NCI-H526 treated with DMSO at 0.1 percent for 48 hours (cell line): ENCODE measurements at regions not wholly inside any gene's neighbourhood (a gene's known extent, or its start where the extent isn't known, plus 50 kb on each side); places are given as distances from the start of the nearest gene placed in this dataset.
"Not testable (repeated sequence)": the region's sequence is repeated elsewhere in the genome, so short reads cannot be mapped to it uniquely, and the experiment has no call there.

ENCODE experiments used
- DNase-seq: peaks from one replicate; lab custom pipeline; 2025; lab: John Stamatoyannopoulos, UW

GRCh38 chr13:33662392-33662791, 155.6 kb upstream of the RFC3 start:
- no peak for DNase-seq

DNA sequence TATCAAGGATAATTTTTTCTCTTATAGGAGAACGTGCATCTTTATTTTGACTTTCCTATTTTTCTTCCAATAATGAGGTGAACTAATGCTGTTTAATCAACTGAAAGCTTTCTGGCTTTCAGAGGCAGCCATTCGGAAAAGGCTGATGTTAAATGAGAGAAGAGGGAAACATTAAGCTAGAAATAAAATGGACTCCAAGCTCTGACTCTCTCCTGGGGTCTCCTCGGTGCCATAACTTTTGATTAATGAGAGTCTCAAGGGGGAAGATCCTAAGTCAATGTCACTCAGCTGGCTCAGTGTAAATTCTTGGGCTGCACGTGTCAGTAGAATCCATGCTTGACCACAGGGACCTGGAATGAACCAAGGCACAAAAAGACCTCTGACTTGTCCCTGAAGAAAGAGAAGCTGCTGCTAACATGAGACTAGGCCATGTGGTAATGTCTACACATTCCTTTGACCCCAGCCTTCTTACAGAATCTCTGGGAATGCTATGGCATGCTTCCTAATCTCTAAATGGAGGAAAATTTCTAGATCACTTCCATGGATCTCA, 152.2 kb upstream of the RFC3 start:
- DNase-seq, result no peak

- DNase-seq, result no peak
These were observed 146.4 kb upstream of the RFC3 start for GRCh38 chr13:33671560-33671959.

DNA sequence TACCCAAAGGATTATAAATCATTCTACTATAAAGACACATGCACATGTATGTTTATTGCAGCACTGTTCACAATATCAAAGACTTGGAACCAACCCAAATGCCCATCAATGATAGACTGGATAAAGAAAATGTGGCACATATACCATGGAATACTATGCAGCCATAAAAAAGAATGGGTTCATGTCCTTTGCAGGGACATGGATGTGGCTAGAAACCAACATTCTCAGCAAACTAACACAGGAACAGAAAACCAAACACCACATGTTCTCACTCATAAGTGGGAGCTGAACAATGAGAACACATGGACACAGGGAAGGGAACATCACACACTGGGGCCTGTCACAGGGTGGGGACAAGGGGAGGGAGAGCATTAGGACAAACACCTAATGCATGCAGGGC, 145.9 kb upstream of the RFC3 start:
- not testable (repeated sequence) for DNase-seq

- DNase-seq, result peak; percentile 10
These were observed 141.6 kb upstream of the RFC3 start for GRCh38 chr13:33676045-33676989.

DNA sequence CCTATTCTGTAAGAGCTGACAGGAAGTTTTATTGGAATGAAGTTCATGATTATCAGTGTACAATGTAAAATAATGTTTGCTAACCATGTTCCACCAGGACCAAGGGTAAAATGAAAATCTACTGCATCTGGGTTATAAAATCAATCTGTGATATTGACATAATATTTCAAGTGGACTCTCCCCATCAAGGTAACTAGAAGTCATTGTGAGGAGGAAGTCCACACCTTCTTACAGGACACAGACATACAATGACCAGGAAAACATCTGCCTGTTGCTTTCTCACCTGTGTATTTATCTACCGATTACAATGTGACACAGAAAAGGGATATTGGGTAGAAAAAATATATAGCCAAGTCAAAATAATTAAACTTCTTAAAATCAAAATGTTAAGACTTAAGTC, 140.7 kb upstream of the RFC3 start:
- no peak for DNase-seq

DNA sequence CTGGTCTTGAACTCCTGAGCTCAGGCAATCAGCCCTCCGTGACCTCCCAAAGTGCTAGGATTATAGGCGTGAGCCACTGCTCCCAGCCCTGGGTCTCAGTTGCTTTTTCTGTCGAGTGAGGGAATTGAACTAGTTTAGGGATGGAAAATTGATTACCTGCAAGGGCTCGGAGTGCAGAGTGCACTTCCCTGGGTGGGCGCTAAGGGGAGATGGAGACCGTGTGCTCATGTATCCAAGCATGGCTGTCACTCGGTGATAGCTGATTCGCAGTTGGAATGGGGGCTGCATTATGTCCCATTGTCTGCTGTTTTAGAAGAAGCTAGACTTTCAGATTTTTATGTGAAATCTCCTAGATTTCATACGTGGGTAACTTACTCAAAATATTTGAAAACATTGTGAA, 139.9 kb upstream of the RFC3 start:
- no peak for DNase-seq

- DNase-seq, result no peak
These were observed 138.9 kb upstream of the RFC3 start for GRCh38 chr13:33678906-33679657.

- DNase-seq, result no peak
These were observed 138.3 kb upstream of the RFC3 start for GRCh38 chr13:33679658-33680012.

GRCh38 chr13:33682020-33682564, 135.9 kb upstream of the RFC3 start:
- no peak for DNase-seq

DNA sequence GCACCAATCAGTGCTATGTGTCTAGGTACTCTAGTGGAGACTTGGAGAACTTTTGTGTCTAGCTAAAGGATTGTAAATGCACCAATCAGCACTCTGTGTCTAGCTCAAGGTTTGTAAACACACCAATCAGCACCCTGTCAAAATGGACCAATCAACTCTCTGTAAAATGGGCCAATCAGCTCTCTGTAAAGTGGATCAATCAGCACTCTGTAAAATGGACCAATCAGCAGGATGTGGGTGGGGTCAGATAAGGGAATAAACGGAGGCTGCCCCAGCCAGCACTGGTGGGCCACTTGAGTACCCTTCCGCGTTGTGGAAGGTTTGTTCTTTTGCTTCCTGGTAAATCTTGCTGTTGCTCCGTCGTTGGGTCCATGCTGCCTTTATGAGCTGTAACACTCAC, 135.3 kb upstream of the RFC3 start:
- DNase-seq, result not testable (repeated sequence)

GRCh38 chr13:33683376-33683775, 134.6 kb upstream of the RFC3 start:
- no peak for DNase-seq

GRCh38 chr13:33684874-33685273, 133.1 kb upstream of the RFC3 start:
- peak; percentile 40 for DNase-seq

- no peak for DNase-seq
These were observed 131.0 kb upstream of the RFC3 start for GRCh38 chr13:33686772-33687480.

DNA sequence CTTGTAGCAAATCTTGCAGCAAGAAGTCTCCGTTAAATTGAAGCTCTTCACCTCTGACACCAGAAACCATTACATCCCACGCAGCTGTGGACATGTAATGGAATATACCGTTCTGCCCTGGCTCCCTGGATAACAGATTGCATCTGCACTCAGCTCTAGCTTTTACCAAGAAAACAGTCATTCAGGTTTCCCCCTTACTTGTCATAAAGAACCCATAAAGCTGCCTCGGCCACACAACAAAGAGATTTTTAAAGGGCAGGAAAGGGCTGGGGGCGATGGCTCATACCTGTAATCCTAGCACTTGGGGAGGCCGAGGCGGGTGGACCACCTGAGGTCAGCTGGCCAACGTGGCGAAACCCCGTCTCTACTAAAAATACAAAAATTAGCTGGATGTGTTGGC, 127.6 kb upstream of the RFC3 start:
- no peak for DNase-seq

DNA sequence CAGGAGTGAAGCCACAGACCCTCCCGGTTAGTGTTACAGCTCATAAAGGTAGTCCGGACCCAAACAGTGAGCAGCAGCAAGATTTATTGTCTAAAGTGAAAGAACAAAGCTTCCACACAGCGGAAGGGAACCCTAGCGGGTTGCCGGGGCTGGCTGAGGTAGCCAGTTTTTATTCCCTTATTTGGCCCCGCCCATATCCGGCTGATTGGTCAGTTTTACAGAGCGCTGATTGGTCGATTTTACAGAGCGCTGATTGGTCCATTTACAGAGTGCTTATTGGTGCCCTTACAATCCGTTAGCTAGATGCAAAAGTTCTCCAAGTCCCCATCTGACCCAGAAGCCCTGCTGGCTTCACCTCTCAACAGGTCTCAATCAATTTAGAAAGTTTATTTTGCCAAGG, 126.0 kb upstream of the RFC3 start:
- DNase-seq, result no peak

- no peak for DNase-seq
These were observed 125.4 kb upstream of the RFC3 start for GRCh38 chr13:33692531-33692930.

- no peak for DNase-seq
These were observed 123.4 kb upstream of the RFC3 start for GRCh38 chr13:33694546-33694945.

- no peak for DNase-seq
These were observed 121.4 kb upstream of the RFC3 start for GRCh38 chr13:33696530-33696929.

GRCh38 chr13:33697926-33698325, 120.0 kb upstream of the RFC3 start:
- no peak for DNase-seq

DNA sequence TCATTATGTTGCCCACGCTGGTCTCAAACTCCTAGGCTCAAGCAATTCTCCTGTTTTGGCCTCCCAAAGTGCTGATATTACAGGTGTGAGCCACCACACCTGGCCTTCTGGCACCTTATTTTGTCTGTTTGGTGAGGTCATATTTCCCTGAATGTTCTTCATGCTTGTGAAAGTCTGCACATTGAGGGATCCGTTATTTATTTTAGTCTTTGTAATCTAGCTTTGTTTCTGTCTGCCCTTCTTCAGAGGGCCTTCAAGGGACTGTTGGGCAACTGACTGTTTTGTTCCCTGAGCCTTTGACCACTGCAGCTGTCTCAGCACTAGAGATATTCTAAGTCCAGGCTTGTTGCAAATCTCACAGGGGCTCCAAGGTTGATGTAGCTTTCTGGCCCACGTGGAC, 110.5 kb upstream of the RFC3 start:
- DNase-seq, result no peak

DNA sequence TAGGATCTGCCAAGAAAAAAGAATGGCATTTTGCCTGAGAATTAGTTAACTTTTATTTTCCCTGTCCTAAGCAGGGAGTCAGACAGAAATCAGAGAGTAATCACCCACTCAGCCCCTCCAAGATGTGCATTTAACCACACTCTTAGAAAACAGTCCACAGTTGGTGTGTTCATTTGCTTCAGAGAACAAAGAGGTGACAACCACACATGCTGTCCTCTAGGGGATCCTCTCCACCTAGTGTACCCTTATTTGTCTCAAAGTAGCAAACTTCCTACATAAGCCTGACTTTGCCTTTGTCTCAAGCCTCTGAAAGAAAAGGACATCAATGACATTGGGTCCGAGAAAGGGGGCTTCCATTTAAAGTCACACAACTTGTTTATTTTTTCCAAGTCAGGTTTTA, 107.0 kb upstream of the RFC3 start:
- DNase-seq, result no peak
